HG03039 (cell line): ENCODE measurements at regions not wholly inside any gene's neighbourhood (a gene's known extent, or its start where the extent isn't known, plus 50 kb on each side); places are given as distances from the start of the nearest gene placed in this dataset.
"Not testable (repeated sequence)": the region's sequence is repeated elsewhere in the genome, so short reads cannot be mapped to it uniquely, and the experiment has no call there.

Experiments
- ATAC-seq: cut with Tn5 transposase; IDR thresholded peaks from one replicate; pipeline ENCODE4 v1.9.1; 2021; ENCODE audit warnings: mild to moderate bottlenecking, moderate library complexity; ENCODE audit not compliant: unreplicated experiment

DNA sequence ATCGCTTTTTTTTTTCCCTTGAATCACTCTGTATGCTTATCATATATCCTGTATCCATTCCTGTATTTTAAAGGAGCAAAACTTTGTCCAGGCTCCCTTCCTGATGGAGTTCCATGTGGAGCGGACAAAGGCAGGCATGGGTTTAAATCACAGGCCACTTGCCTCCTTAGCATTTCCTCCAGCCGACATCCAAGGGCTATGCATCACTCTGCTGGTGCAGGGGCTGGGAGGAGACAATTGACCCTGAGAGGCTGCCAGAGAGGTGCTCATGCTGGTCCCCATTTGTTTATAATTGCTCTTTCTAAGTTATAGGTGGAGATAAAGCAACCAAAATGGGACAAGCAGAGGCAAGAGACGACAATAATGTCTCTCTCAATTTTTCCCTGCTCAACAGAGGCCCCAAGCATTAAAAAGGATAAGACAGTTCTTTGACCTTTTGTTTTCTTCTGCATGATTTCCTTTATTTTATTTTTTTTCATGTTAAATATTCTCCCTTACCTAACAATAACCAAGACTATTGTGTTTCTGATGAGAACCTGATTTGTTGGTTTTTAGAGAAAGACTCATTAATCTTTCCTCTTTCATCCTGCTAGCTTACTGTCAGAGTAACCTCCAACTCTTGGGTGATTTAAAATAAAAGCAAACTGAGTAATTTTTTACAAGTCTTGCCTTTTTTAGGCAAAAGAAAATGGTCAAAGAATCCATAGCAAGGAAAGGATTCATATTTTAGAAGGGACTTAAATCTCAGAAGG lies 353.7 kb downstream of the ADGRL2 start:
- no peak for ATAC-seq

DNA sequence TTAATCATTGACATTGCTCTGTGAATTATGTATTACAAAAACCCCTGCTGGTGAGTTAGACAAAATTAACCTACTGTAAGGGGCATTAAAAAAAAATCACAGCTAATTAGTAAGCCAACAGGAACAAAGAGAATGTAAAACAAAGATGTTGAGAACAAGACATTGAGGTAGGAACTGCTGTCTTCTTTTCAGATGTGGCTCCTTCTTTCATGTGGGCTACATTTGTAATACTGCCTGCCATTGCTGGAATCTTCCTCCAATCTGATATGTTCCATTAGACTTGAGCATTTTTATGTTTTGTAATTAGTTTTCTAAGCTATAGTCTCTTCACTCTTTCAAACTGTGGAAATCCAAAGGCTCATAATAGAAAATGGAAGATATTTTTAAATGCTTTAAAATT lies 353.0 kb downstream of the ADGRL2 start:
- no peak for ATAC-seq

DNA sequence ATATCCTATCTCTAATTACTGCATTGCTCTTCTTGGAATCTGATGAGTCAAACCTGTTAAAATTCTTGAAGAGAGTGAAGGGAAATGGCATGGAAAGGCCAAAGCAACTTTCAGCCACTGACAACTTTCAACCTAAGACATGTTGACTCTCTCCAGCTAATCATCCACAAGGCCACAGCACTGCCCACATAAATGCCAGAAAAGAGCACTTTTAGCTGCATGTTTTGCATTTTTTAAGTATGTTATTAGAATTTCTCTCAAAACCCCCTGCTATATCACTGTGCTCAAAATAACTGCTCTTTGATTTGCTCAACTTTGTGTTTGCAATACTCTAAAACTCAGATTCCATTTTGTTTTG lies 352.5 kb downstream of the ADGRL2 start:
- ATAC-seq = no peak

DNA sequence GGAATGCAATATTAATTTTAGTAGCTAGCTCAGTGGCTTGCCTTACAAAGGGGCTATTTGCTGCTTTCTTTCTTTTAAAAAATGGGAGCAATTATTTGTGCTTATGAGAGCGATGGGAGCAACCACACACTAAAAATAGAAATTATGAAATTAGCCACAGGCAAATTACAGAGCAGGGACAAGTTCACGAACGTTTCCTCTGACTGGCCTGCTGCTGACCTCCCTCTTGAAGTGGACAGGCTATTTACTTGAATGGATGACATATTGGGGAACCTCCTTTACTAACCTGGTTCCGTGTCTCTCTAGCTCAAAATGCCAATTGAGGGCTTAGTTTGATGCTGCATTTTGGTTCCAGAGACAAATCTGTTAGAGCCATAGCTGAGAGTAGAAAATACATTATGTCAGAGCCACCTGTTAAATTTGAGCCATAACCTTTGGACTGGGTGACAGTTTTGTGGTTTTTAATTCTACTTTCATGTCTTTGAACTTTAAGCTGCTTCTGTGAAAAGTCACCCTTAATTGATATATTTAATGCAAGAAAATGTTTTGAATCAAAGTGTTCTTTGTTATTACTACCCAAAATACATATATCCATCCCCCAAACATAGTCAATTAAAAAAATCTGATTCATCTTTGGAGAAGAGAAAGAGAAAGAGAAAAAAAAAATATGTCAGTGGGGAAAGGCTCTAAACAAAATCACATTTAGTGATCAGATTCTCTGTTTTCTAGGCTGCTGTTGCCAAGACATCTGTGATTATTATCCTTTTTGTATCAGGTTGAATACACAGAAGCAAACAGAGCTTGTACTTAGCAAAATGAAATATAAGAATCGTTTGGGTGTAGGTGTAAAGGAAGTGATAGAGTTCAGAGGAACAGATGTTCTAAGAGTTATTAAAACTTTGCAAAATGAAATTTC lies 351.9 kb downstream of the ADGRL2 start:
- ATAC-seq = no peak

DNA sequence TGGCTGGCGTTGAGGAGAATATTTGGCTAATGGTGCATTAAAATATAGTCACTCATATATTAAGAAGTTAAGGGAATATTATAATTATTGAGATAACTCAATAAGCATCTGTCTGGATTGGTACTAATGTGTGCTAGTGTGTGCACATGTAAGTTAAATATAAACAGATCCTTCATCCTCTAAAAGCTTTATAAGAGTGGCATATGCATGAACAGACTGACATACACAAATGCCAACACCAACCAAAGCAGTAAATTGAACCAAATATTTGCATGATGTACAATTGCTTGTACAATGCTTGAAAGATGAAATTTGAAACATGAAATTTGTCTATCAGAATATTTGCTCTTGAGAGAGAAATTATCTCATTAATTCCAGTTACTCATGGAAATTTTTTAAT lies 344.9 kb downstream of the ADGRL2 start:
- no peak for ATAC-seq

DNA sequence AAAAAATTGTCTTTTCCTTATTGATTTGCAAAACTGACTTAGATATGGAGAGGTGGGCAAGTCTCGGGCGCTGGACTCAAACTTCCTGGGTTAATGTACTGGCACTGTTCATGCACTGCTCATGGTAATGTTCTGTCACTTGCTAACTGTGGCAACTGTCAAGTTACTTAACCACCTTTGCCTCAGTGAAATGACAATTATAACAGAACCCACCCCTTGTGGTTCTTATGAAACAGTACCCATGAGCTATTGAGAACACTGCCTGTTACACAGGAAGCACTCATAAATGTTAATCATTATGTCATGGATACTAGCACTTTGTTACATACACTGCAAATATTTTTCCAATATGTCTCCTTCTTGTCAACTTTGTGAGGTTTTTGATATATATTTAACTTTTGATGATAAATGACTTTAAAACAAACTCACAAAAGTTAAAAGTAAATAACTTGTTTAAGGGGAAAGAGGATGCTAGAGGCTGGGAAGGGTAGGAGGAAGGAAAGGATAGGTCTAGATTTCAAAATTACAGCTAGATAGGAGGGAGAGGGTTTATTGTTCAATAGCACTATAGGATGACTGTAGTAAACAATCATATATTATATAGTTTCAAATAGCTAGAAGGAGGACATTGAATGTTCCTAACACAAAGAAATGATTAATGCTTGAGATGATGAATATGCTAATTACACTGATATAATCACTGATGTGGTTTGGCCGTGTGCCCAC lies 342.5 kb downstream of the ADGRL2 start:
- no peak for ATAC-seq

DNA sequence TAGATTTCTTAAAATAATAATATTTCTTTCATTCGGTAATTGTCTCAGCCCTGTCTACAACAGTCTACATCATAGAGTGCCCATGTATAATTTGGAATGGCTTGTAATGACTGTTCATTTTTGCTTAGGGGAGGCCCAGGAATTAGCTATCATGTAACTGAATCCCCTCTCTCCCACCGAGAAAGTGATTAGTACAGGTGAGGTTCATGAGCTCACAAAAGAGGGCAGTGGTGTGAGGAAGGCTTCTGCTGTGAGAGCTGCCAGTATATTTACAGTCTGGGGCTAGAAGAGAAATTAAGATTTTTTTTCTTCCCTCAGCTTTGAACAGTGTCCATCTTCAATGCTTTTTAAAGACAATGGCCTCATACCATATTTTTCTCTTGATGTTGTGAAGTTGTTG lies 340.7 kb downstream of the ADGRL2 start:
- no peak for ATAC-seq

DNA sequence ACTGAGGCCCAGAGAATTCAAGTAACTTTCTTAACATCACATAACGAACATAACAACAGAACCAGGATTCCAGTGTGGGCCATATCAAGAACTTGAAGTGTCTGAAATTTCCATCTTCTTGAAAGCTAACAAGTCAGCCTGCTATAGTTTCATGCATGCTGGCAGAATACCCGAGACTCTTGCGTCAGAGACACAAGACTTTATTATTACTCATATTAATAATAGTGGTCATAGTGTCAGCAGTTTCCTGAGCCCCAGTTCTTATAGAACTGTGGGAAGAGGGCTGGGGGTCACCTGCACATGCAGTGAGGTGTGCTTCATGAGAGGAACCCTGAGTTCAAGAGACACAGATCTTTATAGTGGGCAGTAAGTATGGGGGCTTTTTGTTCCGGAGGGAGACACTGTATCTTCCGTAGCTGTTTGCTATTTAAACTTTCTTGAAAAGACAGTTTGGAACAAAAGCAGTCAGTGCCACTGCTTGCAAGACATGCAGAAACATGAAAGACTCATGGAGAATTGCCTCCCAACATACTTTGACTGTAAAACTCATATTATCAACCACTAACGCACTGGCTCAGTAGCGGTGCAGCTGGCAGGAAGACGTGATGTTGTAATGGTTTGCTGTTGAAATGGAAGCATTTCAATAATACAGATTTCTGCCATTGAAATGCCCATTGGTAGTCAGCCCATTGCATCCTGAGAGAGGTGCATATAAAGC lies 339.2 kb downstream of the ADGRL2 start:
- no peak for ATAC-seq

DNA sequence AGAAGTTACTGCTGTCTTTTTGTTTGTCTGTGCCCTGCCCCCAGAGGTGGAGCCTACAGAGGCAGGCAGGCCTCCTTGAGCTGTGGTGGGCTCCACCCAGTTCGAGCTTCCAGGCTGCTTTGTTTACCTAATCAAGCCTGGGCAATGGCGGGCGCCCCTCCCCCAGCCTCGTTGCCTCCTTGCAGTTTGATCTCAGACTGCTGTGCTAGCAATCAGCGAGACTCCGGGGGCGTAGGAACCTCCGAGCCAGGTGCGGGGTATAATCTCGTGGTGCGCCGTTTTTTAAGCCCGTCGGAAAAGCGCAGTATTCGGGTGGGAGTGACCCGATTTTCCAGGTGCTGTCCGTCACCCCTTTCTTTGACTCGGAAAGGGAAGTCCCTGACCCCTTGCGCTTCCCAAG lies 335.6 kb downstream of the ADGRL2 start:
- not testable (repeated sequence) for ATAC-seq

DNA sequence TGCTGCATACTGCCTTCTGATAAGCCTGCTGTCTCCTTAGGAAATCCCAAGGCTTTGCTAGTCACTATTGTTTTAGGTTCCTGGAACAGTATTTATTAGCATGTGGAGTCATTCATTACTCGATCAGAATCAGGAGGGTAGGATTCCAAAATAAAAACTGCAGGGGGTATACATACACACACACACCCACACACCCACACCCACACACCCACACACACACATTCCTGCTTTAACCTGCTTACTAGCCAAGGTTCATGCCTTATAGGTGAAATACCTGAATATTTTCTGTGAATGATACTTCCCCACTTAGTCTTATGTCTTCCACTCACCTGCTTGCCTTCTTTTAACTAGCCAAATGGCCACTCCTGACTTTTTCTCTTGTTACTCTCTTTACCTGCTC lies 325.1 kb downstream of the ADGRL2 start:
- no peak for ATAC-seq

DNA sequence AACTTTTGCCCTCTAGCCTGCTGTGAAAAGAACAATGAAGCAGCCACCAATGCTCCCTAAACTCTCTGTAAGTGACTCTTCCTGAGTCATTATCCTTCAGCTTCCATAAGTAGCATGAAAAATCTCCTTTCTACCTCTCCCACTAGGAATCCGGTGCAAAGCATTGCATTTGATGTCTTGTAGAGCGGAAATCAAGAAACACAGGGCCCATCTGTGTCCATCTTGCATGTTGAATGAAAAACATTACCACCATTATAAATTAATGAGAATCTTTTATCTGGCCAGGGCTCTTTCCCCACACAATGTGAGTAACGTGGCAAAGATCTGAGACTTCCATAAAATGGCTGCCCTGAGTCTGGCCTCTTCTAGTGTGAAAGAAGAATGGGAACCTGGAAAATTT lies 324.4 kb downstream of the ADGRL2 start:
- ATAC-seq = no peak

DNA sequence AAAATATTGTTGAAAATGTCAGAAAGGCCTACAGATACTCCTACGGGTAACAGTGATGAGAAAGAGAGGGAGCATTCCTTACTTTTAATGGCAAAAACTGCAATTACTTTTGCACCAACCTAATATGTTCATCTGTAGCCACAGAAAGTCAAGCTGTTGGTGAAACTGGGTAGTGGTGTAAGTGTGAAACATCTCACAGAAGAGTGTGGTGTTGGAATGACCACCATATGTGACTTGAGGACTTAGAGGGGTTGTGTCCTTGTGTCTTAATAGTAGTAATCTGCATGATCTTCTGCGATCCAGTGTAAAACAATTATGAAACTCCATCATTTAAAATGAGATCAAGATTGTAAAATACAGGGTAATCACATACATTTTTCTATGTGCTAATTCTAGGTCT lies 320.7 kb downstream of the ADGRL2 start:
- ATAC-seq = no peak

DNA sequence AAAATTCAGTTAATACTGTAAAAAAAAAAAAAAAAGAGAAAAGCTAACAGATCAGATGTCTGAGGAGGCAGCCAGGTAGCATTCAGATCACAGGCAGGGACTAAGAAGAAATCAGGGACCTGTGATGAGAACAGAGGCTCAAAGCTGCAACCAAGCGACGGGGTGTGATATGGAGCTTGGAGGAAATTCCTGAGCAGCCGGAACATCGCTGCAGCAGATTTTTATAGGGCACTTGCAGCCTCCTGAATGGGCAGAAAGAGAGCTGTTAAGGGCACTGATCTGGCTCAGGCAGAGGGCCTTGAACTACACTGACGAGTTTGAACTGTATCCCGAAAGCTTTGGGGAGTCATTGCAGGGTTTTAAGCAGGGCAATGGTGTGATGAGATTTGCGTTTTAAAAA lies 315.4 kb downstream of the ADGRL2 start:
- ATAC-seq = no peak

DNA sequence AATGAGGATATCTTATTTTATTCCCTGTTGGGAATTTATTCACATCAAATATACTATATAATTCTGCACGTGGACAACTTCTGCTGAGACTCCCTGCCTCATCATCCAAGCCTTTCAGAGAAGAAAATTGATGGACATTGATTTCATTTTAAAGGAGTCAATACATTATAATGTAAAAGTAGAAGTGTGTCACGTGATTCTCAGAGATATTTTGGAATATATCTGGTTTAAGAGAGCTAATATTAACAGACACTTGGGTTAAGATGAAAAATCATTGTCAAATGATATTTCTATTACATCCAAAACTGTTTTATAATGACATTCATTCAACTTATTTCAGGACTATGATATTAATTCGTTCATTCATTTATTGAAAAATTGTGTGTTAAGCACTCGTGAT lies 314.2 kb downstream of the ADGRL2 start:
- no peak for ATAC-seq

DNA sequence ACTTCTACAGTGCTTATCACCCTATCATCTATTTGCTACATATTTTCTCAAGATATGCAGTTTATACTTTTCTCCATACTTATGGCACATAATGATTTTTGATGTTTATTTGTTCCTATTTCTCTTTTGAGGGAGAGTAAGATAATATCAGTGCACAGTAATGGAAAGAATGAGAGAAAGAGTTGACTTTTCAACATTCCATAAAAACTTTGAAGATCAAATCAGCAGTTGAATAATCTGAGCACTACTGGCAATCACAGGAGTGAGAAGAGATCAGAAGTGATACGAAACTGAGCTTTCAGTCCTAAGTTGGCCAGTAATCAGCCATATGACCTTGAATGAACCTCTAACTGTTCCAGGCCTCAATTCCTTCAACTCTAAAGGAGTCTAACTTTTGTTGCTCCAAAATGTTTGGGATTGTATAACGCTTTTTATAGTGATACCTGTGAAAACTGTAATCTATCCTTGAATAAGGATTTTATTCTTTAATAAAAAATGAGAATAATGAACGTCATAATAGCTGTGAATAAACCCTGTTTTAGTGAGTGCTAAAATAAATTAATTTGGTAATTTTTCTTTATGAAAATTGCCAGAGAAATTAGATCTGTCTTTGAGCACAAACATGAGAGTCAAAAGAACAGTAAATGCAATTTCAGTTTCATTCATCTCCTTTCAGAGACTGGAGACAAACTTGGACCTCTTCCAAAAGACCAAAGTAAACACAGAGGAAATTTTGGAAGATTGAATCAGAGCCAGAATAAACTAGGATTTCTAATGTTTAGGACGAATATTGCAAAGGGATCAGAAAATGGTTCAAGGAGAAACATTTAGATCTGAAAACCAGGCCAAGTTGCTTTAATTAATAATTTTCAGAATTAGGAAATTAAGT lies 309.9 kb downstream of the ADGRL2 start:
- no peak for ATAC-seq

DNA sequence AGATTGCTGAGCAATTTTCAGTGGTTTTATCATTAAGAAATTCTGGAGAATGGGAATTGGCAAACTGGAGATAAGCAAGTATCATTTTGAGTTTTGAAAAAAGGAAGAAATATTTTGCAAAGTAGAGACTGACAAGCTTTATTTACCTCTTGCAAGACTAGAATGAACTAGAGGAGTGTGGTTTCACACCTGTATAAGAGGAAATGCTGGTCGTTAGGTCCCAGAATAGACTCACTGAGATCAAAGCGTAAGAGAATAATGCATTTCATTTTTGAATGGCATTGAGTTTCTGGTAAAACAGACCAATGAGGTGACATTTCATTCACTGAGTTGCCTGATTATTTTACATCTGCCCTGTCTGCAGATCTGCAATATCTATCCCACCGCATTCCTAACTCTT lies 308.1 kb downstream of the ADGRL2 start:
- ATAC-seq = no peak

DNA sequence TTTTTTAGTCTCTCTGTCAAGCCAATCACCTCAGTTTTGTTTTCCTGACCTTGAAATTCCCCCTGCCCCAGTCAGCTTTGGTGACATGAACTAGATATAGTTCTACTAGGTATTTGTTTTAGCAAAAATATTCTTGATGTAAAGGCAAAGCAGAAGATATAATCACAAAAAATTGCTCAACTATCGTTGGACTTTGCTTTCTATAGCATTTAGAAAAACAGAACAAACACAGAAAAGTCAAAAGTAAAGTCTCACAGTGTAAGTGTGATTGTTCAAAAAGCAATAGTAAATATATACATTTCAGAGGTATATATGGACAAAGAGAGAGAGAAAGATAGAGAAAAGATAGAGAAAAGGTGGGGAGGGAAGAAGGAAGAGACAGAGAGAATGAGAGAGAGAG lies 305.9 kb downstream of the ADGRL2 start:
- ATAC-seq = no peak

DNA sequence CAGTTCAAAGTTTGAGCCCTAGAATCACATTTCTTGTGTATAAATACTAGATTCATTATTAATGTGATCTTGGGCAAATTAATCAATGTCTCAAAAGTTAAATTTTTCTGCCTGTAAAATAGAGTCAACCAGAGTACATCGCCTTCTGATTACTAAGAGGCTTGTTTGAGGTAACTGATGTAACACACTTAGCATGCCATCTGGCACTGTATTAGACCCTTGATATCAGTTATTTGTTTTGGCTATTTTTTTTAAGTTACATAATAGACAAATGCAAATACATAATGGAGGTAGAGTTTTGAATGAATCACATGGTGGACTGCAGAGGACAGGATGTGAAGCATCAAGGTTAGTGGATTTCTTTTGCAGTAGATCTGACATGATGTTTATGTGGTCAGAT lies 298.4 kb downstream of the ADGRL2 start:
- no peak for ATAC-seq

DNA sequence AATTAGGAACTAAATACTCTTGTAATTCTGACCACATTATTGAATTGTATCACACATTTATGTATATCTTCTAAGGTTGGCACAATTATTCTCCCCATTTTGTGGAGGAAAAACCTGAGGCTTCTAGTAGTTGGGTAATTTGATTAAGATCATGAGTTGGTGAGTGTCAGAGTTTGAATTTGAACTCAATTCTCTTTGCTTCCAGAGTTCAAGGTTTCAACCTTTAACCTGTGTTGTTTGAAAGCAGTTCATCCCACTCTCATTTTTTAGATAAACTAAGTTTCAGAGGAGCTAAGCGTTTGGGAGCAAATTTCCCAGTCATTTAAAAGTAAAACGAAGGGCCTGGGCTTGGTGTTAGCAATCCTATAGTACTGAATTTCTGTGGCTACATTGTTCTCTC lies 293.4 kb downstream of the ADGRL2 start:
- ATAC-seq = no peak

DNA sequence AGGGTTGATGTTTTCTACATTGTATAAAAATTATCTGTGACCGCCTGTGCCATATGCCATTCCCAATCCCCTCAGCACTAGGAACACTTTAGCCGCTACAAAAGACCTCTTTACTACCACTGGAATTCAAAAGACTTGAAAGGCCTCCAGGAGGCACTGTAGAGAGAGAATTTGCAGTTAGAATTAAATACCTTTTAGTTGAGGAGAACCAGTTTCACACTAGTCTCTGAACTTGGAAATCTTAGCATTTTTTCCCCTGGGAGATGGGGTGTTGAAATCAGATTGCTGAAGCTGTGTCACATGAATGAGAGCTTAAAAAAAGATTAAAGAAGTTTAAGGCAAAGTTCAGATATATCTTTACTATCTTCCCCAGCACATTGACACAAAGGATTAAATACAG lies 291.0 kb downstream of the ADGRL2 start:
- no peak for ATAC-seq
